Nephron (organoid): ENCODE measurements at regions not wholly inside any gene's neighbourhood (a gene's known extent, or its start where the extent isn't known, plus 50 kb on each side); places are given as distances from the start of the nearest gene placed in this dataset.
"Not testable (repeated sequence)": the region's sequence is repeated elsewhere in the genome, so short reads cannot be mapped to it uniquely, and the experiment has no call there.

Experiments
- H3K27ac Mint-ChIP-seq, 3 experiments: 2 replicates each; pipeline ENCODE4 v1.8.0; 2020; ENCODE audit warnings: mixed read lengths in 3 of 3, mild to moderate bottlenecking in 2 of 3, moderate library complexity in 1 of 3
- H3K27me3 Mint-ChIP-seq: 2 replicates; pipeline ENCODE4 v1.8.0; 2021; ENCODE audit warnings: low read depth, mild to moderate bottlenecking, moderate library complexity, mixed read lengths
- H3K36me3 Mint-ChIP-seq: 2 replicates; pipeline ENCODE4 v1.8.0; 2020; ENCODE audit warnings: low read depth, mixed read lengths
- H3K4me1 Mint-ChIP-seq: 2 replicates; pipeline ENCODE4 v1.8.0; 2020; ENCODE audit warnings: mixed read lengths
- H3K4me3 Mint-ChIP-seq, 3 experiments: 2 replicates each; pipeline ENCODE4 v1.8.0; 2020; ENCODE audit warnings: mild to moderate bottlenecking in 3 of 3, mixed read lengths in 3 of 3, moderate library complexity in 2 of 3
- H3K9me3 Mint-ChIP-seq: 2 replicates; pipeline ENCODE4 v1.8.0; 2020; ENCODE audit warnings: mixed read lengths
- CTCF ChIP-seq, 3 experiments: fragments of 200-600 bp; sonication (generic); IDR thresholded peaks; one replicate each; pipeline ENCODE4 v1.5.0; 2021; ENCODE audit warnings: antibody characterized with exemption in 3 of 3; ENCODE audit not compliant: unreplicated experiment in 3 of 3

DNA sequence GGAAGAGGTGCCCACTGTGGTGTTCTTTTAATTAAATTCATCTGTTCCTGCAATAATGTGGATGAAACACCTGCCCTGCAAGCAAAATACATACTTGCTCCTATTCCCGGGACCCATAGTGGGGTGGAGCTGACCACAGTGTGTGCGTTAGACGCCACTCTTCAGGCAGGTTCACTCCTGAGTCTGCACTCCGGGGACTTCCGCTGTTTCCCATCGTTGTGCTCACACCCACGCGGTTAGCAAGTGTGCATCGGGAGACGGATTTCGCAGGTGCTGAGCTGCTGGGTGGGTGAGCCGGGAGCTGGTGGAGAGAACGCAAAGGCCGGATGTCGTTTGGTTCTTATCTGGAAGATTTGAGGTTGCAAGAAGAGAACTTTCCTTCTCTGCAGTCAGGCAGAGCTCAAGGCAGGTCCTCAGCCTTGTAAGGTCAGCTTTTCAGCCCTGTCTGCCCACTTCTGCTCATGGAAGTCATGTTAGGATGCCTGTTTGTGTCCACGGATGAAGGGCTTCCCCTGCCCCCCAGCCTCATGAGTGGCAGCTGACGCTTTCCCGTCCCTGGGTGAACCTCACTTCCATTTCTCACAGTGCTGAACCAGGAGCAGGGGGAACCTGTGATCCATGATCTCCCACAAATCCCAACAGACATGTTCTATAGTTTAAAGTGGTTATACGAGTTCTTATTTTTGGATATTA lies 193.3 kb upstream of the SULF2 start:
- not testable (repeated sequence) for H3K36me3 Mint-ChIP-seq, H3K9me3 Mint-ChIP-seq
- Mint-ChIP-seq H3K4me3 (peak overlapping the region in 1 of 3 experiments; percentile 5), H3K4me1 (peaks cover 49% of the 10 kb centered on the region), H3K27me3 (peaks cover 11% of the 10 kb centered on the region), H3K27ac (peak overlapping the region; percentile 81 to 83 (median 82))

DNA sequence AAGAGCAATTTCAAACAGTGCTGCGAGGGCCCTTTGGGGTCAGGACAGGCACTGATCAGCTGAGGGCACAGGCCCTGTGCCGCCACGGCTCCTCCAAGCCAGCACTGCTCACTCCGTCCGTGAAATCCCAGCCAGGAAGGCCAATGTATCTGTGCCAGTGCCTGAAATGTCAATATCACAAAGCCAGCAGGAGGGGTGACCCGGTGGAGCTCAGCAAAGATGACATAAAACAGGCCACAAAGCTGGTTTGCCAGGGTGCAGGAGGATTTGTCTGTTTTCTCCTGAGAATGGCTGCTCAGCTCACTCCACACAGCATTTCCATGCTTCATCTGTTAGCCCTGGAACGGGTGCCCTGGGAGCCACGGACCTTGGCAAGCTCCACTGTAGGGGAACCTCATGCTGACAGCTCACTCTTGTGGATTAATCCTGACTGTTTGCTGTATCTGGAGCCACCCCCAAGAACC lies 192.5 kb upstream of the SULF2 start:
- not testable (repeated sequence) for H3K9me3 Mint-ChIP-seq, H3K36me3 Mint-ChIP-seq, H3K4me3 Mint-ChIP-seq
- Mint-ChIP-seq H3K27me3 (peaks cover 11% of the 10 kb centered on the region), H3K27ac (peak overlapping the region in 2 of 3 experiments; percentile 12 to 59), H3K4me1 (peaks cover 51% of the 10 kb centered on the region)

- Mint-ChIP-seq H3K27me3 (peaks cover 11% of the 10 kb centered on the region), H3K4me1 (peaks cover 58% of the 10 kb centered on the region), H3K27ac (peak overlapping the region in 2 of 3 experiments; percentile 12 to 59)
- H3K9me3 Mint-ChIP-seq, H3K36me3 Mint-ChIP-seq, H3K4me3 Mint-ChIP-seq: not testable (repeated sequence)
These were observed 191.9 kb upstream of the SULF2 start for GRCh38 chr20:47977017-47977788.

DNA sequence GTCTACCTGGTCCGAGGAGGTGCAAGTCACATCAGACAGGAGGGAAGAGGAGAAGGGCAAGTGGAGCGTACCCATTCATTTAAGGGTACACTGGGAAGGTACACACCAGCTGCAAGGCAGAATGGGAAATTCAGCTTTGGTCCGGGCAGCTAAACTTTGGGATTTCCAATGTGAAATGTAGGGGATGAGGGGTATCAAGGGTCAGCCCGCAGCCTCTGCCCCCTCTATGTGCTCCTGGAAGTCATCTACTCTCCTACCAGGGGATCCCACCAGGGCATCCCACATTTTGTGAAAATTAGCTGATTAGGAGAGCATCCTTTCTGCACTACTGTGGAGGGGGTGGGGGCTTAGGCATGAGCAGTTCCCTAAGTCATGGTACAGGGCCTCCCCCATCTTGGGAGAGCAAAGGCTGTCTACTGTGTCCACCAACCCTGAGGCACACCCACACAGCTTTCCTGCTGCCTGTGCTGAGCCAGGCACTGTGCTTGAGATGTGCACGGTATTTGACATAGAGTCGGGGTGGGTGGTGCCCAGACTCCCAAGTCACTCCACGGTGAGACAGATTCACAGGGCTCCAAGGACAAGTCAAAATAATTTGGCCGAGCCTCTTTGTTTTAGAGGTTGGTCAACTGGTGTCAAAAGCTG lies 189.1 kb upstream of the SULF2 start:
- peaks cover 56% of the 10 kb centered on the region for H3K4me1 Mint-ChIP-seq
- peak overlapping the region in 1 of 3 experiments; percentile 28 for H3K27ac Mint-ChIP-seq
- no peaks in the 10 kb centered on the region for H3K9me3 Mint-ChIP-seq
- no peaks in the 10 kb centered on the region for H3K36me3 Mint-ChIP-seq
- no peak for TF ChIP-seq CTCF (IDR thresholded peaks at IDR 0.05; ENCODE audit: unreplicated experiment in 3 of 3)
- peaks cover 33% of the 10 kb centered on the region for H3K27me3 Mint-ChIP-seq
- H3K4me3 Mint-ChIP-seq, result no peak overlapping the region

GRCh38 chr20:47973519-47974233 lies 188.4 kb upstream of the SULF2 start:
- Mint-ChIP-seq H3K4me1 (peaks cover 49% of the 10 kb centered on the region), H3K4me3 (no peak overlapping the region), H3K9me3 (no peaks in the 10 kb centered on the region), H3K27me3 (peaks cover 30% of the 10 kb centered on the region), H3K27ac (peak overlapping the region; percentile 9 to 34 (median 28)), H3K36me3 (no peaks in the 10 kb centered on the region)
- TF ChIP-seq CTCF (IDR thresholded peaks at IDR 0.05; ENCODE audit: unreplicated experiment in 3 of 3), result no peak

GRCh38 chr20:47972916-47973309 lies 187.6 kb upstream of the SULF2 start:
- H3K4me1 Mint-ChIP-seq, result peaks cover 44% of the 10 kb centered on the region
- H3K9me3 Mint-ChIP-seq, result no peaks in the 10 kb centered on the region
- no peak for TF ChIP-seq CTCF (IDR thresholded peaks at IDR 0.05; ENCODE audit: unreplicated experiment in 3 of 3)
- peaks cover 30% of the 10 kb centered on the region for H3K27me3 Mint-ChIP-seq
- peak overlapping the region in 1 of 3 experiments; percentile 23 for H3K4me3 Mint-ChIP-seq
- H3K27ac Mint-ChIP-seq, result peak overlapping the region; percentile 9 to 62 (median 34)
- no peaks in the 10 kb centered on the region for H3K36me3 Mint-ChIP-seq
